DMS79 treated with DMSO at 0.1 percent for 48 hours (cell line): ENCODE measurements at regions not wholly inside any gene's neighbourhood (a gene's known extent, or its start where the extent isn't known, plus 50 kb on each side); places are given as distances from the start of the nearest gene placed in this dataset.
"Not testable (repeated sequence)": the region's sequence is repeated elsewhere in the genome, so short reads cannot be mapped to it uniquely, and the experiment has no call there.

Experiments used
- DNase-seq: peaks from one replicate; lab custom pipeline; 2025; lab: John Stamatoyannopoulos, UW

- DNase-seq: no peak
These were observed 135.2 kb upstream of the PREP start for GRCh38 chr6:105537981-105538578.

DNA sequence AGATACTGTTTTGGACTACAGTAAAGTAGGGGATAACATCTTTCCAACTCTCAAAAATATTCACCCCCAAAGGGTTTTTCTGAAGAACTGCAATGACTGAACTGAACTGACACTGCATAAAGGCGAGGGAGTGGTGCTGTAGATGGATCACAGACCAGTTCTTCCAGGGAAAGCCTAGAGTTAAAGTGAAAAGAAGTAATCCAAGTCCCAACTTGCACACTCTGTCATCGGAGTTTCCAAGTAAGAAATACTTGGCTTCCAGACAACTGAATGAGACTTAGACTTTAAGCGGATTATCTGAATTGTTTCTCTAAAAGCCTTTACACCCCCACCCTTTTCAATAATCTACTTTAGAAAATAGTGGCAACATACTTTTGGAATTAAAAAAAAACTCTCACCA, 134.1 kb upstream of the PREP start:
- DNase-seq: no peak

DNA sequence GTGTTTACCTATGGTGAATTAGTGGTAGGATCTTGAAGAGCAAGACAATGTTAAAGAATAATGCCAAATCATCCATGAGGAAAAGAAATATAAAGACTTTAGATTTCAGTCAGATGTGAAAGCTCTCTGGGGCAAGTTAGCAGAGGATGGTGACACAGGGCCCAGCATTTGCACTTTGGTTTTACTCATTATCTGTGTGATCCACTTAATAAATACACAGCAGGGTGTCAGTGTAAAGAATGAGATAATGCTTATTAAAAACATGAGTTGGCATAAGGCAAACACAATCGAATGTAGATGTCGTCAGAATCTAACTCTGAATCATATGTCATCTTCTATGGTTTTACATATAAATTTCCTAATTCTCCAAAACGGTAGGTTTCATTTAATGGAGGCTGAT, 130.4 kb upstream of the PREP start:
- DNase-seq: no peak

GRCh38 chr6:105526225-105526872, 123.5 kb upstream of the PREP start:
- no peak for DNase-seq

GRCh38 chr6:105522626-105523322, 119.9 kb upstream of the PREP start:
- DNase-seq: no peak

DNA sequence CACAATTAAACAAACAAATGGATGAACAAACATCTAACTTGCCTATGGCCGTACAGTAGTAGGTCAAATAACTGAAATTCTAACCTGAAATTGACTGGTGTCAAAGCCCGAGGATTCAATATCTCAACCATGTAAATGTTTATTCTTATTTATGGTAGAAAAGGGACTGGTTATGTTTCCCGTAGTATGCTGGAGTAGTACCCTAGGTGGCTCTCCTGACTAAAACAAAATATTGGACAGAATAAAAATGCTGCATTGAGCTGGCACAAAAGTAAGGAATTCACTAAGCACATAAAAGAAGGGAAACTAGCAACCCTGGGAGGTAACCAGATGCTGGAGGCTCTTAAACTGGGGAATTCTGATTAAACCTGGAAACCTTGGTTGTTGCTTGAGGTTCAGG, 117.1 kb upstream of the PREP start:
- DNase-seq: no peak

GRCh38 chr6:105518993-105519392, 116.1 kb upstream of the PREP start:
- DNase-seq: not testable (repeated sequence)

DNA sequence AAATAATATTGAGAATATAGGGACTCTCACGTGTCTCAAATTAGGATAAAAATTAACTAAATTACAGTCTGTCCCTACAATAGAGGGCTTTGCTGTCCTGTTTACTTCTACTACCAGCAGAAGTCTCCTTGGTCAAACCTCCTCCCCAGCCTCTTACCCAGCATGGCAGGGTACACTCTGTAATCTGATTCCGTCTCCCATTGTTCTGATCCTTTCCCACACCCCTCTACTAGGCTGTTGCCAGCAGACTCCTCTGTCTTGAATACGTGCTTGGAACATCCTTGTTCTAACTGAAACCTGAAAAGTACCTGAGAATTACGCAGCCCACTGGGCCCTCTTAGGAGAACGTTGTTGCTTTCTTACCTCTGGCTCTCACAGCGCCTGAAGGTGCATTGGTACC, 112.2 kb upstream of the PREP start:
- no peak for DNase-seq

- no peak for DNase-seq
These were observed 111.4 kb upstream of the PREP start for GRCh38 chr6:105514306-105514705.

- DNase-seq: no peak
These were observed 108.8 kb upstream of the PREP start for GRCh38 chr6:105511639-105512038.

- DNase-seq: no peak
These were observed 107.9 kb upstream of the PREP start for GRCh38 chr6:105510746-105511145.

DNA sequence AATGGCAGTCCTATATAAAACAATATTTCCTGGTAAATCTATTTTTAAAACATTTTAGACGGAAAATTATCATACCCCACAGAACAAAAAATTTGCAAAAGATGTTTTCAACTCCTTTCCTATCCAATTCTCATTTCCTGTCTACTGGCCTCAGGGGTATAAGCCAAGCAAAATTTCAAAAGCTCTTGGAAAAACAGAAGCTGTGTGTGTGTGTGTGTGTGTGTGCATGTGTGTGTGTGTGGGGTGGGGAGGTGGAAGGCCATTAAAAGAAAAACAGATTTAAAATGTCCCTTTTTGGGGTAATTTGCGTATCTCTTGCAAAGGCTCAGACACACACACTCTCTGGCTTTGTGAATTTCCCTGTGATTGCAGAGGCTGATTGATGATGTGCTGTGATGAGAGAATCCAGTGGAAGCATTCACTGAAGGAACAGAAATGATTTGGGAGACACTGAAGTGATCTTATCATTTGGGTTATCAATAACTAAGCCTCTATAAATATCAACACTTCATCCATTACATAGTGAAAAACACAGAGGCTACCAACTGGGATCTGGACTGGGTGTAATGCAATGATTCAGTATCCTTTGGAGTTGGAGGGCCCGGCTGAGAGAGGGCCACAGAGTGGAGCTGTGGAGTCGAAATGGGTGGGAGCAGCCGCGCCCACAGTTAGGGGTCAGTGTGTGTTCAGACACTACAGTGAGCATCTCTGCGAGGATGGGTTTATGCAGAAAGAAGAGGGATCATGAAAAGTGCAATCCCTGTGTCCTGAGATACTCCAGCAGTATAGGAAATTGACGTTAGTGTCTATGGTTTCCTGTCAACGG, 106.8 kb upstream of the PREP start:
- DNase-seq: no peak

- DNase-seq: no peak
These were observed 104.9 kb upstream of the PREP start for GRCh38 chr6:105507811-105508210.

- no peak for DNase-seq
These were observed 101.8 kb upstream of the PREP start for GRCh38 chr6:105504706-105505105.

DNA sequence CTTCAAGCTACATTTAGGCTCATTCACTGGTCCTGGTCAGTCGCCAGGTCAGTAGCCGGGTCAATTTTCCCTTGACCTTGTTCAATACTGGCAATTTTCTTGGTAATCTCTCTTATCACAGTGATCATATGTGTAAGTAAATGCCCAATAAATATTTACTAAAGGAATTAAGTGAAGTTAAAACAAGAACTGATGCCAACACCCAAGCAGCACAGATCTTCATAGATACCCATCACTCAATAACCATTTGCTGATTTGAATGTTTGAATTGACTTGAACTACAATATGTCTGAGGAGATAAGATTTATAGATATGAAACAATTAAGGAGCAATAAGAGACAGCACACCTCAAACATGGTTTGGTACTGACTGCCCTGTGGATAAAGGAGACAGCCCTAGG, 100.8 kb upstream of the PREP start:
- DNase-seq: no peak

DNA sequence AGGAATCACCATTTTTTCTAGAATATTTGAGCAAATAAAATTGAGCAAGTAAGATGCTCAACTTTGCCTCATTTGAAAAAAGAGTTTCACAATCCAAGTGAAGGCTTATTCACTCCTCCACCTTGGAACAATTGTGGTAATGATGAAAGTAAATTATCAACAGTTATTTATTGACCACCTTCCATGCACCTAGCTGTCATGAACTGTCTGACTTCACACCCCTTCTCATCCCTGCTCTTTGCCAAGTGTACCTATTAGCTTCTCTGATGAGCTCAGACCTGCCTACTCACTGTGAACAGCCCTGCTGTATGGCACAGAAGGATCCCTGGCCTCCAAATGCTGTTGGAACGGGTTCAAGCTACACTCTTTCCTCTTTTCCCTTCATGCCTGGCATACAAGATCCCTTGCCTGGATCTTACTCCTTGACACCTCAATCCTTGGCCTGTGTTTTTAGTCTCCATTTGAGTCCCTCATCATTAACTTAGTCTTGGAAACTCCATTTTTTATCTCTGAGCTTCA, 99.0 kb upstream of the PREP start:
- DNase-seq: no peak

DNA sequence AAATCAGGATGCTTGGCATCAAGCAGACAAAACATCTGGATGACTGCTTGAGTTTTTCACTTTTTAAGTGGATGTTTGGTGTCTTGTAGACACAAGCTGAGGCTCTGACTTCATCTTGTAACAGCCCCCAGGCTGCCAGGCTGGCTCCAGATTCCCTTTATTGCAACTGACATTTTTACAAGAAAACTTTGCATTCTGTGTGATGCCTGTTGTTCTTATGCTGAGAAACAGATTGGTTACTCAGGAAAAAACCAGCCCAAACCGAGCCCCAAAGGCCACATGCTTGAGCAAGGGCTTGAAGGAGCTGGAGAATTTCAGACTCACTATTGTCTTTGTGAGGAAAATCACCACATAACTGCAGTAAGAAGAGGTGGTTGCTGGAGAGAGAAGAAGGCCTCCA, 98.4 kb upstream of the PREP start:
- no peak for DNase-seq

DNA sequence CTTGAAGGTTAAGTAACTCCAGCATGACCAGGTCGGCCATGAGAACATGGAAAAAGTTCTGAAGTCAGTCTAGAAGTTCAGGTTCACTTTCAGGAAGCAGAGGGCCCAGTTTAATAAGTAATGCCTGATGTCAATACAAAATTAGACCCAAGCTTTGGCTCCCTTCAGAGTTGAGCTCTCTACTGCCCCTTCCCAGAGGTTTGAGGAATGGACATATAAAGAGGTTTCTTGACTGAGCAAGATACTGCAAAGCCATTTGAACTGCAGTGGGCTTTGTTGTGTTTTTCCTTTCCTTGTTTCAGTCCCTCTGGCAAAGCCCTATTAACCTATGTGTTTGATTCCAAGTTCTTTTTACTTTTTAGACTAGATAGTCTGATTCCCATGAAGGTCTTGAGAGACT, 97.8 kb upstream of the PREP start:
- no peak for DNase-seq

DNA sequence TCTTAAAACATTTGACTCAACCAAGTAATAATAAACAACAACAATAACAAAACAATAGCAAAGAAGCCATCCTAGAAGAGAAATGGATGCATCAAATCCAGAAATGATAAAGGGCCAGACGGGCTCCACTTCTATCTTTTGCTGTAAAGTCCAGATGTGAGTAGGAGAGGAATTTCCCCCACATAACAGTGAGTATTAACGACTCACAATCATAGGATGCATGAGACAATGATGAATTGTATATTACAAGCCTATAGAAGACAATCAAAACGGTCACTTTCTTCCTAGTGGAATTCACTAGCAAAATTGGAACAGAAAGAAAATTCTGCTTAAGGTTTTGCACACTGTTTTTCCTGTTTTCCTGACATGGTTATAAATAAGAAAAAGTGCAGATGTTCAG, 97.0 kb upstream of the PREP start:
- DNase-seq: no peak

DNA sequence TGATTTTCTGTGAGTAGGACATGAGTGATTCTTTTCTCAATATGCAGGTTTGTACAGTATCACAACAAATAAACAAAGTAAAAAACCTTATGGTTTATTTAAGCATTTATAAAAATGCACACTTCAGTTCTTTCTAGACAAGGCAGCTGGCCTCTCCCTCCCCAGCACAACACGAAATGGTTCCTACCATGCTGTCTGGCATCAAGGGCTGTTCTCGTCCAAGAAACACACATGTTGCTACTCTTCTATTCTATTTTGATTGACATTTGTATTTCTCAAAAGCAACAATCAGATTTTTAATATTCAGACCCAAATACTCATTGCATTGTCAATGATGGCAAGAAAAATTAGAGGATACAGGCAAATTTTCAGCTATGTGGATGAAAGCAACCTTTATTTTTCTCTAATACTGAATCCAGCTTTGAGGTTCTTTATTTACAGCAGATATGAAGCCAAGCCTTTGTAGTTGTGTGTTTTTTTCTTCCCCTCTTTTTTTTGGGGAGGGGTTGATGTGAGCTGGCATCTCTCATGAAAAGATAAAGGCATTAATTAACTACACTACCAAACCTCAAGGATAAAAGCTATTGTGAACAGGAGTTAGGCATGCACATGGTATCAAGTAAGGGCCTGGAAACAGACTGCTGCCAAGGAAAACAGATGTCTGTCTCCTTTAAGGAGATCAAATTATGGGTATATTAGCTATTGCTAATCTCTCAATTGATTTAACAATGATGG, 96.4 kb upstream of the PREP start:
- DNase-seq: no peak

DNA sequence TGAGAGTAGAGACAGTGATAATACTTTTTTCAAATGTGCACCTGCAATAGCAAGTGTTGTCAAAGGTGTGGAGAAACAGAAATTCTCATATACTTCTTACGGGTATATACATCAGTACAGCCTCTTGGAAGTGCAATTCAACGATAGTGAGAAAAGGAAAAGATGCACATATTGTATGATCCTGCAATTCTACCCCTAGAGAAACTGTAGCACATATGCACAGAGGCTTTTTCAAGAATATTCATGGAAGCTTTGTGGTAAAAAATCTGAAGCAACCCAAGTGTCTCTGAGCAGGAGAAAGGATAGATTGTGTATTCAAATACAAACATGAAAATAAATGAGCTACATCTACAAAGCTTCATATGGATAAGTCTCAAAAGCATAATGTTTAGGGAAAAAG, 94.7 kb upstream of the PREP start:
- DNase-seq: no peak

GRCh38 chr6:105495515-105495914, 92.6 kb upstream of the PREP start:
- DNase-seq: no peak
